ENCODE measurements at regions not wholly inside any gene's neighbourhood (a gene's known extent, or its start where the extent isn't known, plus 50 kb on each side); places are given as distances from the start of the nearest gene placed in this dataset.
"Not testable (repeated sequence)": the region's sequence is repeated elsewhere in the genome, so short reads cannot be mapped to it uniquely, and the experiment has no call there.

- DNase-seq: no peak
Measured at GRCh38 chr11:70595452-70595851, 197.1 kb downstream of the CTTN start.

- no peak for DNase-seq
Measured at GRCh38 chr11:70596091-70596490, 197.8 kb downstream of the CTTN start.

GRCh38 chr11:70597006-70597555 is 198.8 kb downstream of the CTTN start:
- DNase-seq: no peak

- no peak for DNase-seq
Measured at GRCh38 chr11:70597751-70598625, 199.7 kb downstream of the CTTN start.

GRCh38 chr11:70600911-70601415 is 202.6 kb downstream of the CTTN start:
- DNase-seq: not testable (repeated sequence)

GRCh38 chr11:70601861-70602538 is 203.7 kb downstream of the CTTN start:
- peak in 1 of 2 experiments; percentile 25 for DNase-seq

- no peak for DNase-seq
Measured at GRCh38 chr11:70603114-70603755, 204.9 kb downstream of the CTTN start.

- DNase-seq: peak; percentile 20 to 37
Measured at GRCh38 chr11:70603756-70604211, 205.5 kb downstream of the CTTN start.

- no peak for DNase-seq
Measured at GRCh38 chr11:70604221-70604620, 205.9 kb downstream of the CTTN start.

GRCh38 chr11:70604630-70605467 is 206.5 kb downstream of the CTTN start:
- no peak for DNase-seq

GRCh38 chr11:70605468-70605815 is 207.1 kb downstream of the CTTN start:
- no peak for DNase-seq

- DNase-seq: no peak
Measured at GRCh38 chr11:70605846-70606245, 207.5 kb downstream of the CTTN start.

GRCh38 chr11:70606248-70606950 is 208.1 kb downstream of the CTTN start:
- DNase-seq: no peak

GRCh38 chr11:70606951-70607330 is 208.6 kb downstream of the CTTN start:
- DNase-seq: no peak

GRCh38 chr11:70607561-70607960 is 209.2 kb downstream of the CTTN start:
- no peak for DNase-seq

GRCh38 chr11:70608568-70609470 is 210.5 kb downstream of the CTTN start:
- peak in 1 of 2 experiments; percentile 3 for DNase-seq

GRCh38 chr11:70610566-70611565 is 212.5 kb downstream of the CTTN start:
- no peak for DNase-seq

GRCh38 chr11:70611821-70612220 is 213.5 kb downstream of the CTTN start:
- DNase-seq: no peak
